ENCODE measurements at regions not wholly inside any gene's neighbourhood (a gene's known extent, or its start where the extent isn't known, plus 50 kb on each side); places are given as distances from the start of the nearest gene placed in this dataset.

- TF ChIP-seq CTCF (IDR thresholded peaks at IDR 0.05; ENCODE audit: borderline replicate concordance, extremely low read depth, low read length, poor library complexity, severe bottlenecking) (no peak), EZH2 (IDR thresholded peaks at IDR 0.05; ENCODE audit: borderline replicate concordance, low read depth, low read length, severe bottlenecking) (no peak)
Observed at GRCh38 chr7:9718071-9718661, 1255.5 kb upstream of the PHF14 start.
